T-helper 1 cell treated with Interleukin-12 subunit alpha and Interleukin-12 subunit beta and Interleukin-4 antibody, amounts not matched to agents 30 μg/mL and 1 μg/mL, for 36 hours (primary cell): ENCODE measurements at regions not wholly inside any gene's neighbourhood (a gene's known extent, or its start where the extent isn't known, plus 50 kb on each side); places are given as distances from the start of the nearest gene placed in this dataset.
"Not testable (repeated sequence)": the region's sequence is repeated elsewhere in the genome, so short reads cannot be mapped to it uniquely, and the experiment has no call there.

Experiments
- H3K27ac Mint-ChIP-seq: one replicate; pipeline ENCODE4 v1.8.0; 2021; ENCODE audit warnings: mild to moderate bottlenecking, mixed read lengths
- H3K27me3 Mint-ChIP-seq: one replicate; pipeline ENCODE4 v1.8.0; 2021; ENCODE audit warnings: low read depth, mixed read lengths
- H3K36me3 Mint-ChIP-seq: one replicate; pipeline ENCODE4 v1.8.0; 2021; ENCODE audit warnings: low read depth, mixed read lengths
- H3K4me1 Mint-ChIP-seq: one replicate; pipeline ENCODE4 v1.8.0; 2021; ENCODE audit warnings: low read depth, mixed read lengths
- H3K4me3 Mint-ChIP-seq: one replicate; pipeline ENCODE4 v1.8.0; 2021; ENCODE audit warnings: mild to moderate bottlenecking, moderate library complexity, mixed read lengths
- H3K9me3 Mint-ChIP-seq: one replicate; pipeline ENCODE4 v1.8.0; 2021; ENCODE audit warnings: mixed read lengths

GRCh38 chr12:115869604-115870003 is 407.9 kb downstream of the MED13L start:
- no peaks in the 10 kb centered on the region for H3K36me3 Mint-ChIP-seq
- H3K4me1 Mint-ChIP-seq = no peaks in the 10 kb centered on the region
- H3K4me3 Mint-ChIP-seq = no peak overlapping the region
- peaks cover 7% of the 10 kb centered on the region for H3K27me3 Mint-ChIP-seq
- H3K9me3 Mint-ChIP-seq = no peaks in the 10 kb centered on the region
- H3K27ac Mint-ChIP-seq = no peak overlapping the region

GRCh38 chr12:115868624-115869023 is 408.9 kb downstream of the MED13L start:
- no peaks in the 10 kb centered on the region for H3K4me1 Mint-ChIP-seq
- H3K9me3 Mint-ChIP-seq = no peaks in the 10 kb centered on the region
- no peaks in the 10 kb centered on the region for H3K36me3 Mint-ChIP-seq
- peaks cover 7% of the 10 kb centered on the region for H3K27me3 Mint-ChIP-seq
- H3K4me3 Mint-ChIP-seq = no peak overlapping the region
- no peak overlapping the region for H3K27ac Mint-ChIP-seq

DNA sequence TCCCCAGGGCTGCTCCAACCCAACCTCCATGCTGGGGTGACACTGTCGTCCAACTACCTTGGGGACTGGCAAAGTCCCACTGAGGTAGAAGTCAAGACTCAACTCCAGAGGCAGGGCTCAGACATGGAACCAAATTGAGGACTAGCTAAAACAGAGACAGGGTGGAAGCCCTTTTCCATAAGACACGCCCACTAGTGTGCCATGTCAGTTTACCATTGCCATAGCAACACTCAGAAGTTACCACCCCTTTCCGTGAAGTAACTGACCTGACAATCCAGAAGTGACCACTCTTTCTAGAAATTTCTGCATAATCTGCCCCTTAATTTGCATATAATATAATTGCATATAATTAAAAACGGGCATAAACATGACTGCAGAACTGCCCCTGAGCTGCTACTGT is 409.6 kb downstream of the MED13L start:
- Mint-ChIP-seq H3K27me3 (peaks cover 4% of the 10 kb centered on the region), H3K4me1 (no peaks in the 10 kb centered on the region)

GRCh38 chr12:115866909-115867525 is 410.5 kb downstream of the MED13L start:
- H3K27ac Mint-ChIP-seq = no peak overlapping the region
- no peaks in the 10 kb centered on the region for H3K36me3 Mint-ChIP-seq
- no peaks in the 10 kb centered on the region for H3K27me3 Mint-ChIP-seq
- H3K9me3 Mint-ChIP-seq = no peaks in the 10 kb centered on the region
- H3K4me3 Mint-ChIP-seq = no peak overlapping the region
- H3K4me1 Mint-ChIP-seq = no peaks in the 10 kb centered on the region

More for the DNA sequence above, 409.6 kb downstream of the MED13L start:
- Mint-ChIP-seq H3K36me3 (no peaks in the 10 kb centered on the region), H3K9me3 (no peaks in the 10 kb centered on the region), H3K27ac (no peak overlapping the region), H3K4me3 (no peak overlapping the region)

DNA sequence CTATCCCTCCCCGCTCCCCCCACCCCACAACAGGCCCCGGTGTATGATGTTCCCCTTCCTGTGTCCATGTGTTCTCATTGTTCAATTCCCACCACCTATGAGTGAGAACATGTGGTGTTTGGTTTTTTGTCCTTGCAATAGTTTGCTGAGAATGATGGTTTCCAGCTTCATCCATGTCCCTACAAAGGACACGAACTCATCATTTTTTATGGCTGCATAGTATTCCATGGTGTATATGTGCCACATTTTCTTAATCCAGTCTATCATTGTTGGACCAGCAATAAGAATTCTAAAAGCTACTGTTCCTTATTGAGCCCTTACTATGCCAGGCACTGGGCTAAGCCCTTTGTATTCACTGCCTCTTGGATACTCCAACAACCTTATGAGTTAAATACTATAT is 411.2 kb downstream of the MED13L start:
- not testable (repeated sequence) for H3K9me3 Mint-ChIP-seq, H3K27ac Mint-ChIP-seq, H3K27me3 Mint-ChIP-seq, H3K4me1 Mint-ChIP-seq, H3K4me3 Mint-ChIP-seq, H3K36me3 Mint-ChIP-seq

- H3K9me3 Mint-ChIP-seq = no peaks in the 10 kb centered on the region
- H3K27ac Mint-ChIP-seq = no peak overlapping the region
These were observed 413.1 kb downstream of the MED13L start for GRCh38 chr12:115864396-115864795.

GRCh38 chr12:115860619-115861018 is 416.9 kb downstream of the MED13L start:
- Mint-ChIP-seq H3K4me1 (no peaks in the 10 kb centered on the region), H3K4me3 (no peak overlapping the region), H3K36me3 (no peaks in the 10 kb centered on the region), H3K9me3 (no peaks in the 10 kb centered on the region), H3K27ac (no peak overlapping the region), H3K27me3 (no peaks in the 10 kb centered on the region)

More at GRCh38 chr12:115864396-115864795, 413.1 kb downstream of the MED13L start:
- Mint-ChIP-seq H3K27me3 (no peaks in the 10 kb centered on the region), H3K36me3 (no peaks in the 10 kb centered on the region), H3K4me3 (no peak overlapping the region), H3K4me1 (no peaks in the 10 kb centered on the region)

DNA sequence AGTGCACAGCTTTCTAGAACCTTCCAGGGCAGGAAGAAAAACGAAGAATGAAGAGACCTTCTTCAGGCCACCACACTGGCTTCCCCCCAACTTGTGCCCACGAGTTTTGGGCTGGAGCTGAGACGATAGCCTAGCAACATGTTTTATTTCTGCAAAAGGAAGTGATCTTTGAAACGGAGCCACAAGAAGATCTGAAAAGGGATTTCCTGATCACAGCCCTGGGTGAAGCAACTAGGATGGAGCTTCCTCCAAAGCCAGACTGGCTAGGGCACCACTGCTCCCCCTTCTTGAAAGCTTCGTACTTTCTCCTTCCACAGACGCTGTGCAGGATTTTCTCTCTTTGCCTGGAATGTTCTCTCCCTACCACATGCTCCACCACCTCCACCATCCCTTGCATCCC is 418.3 kb downstream of the MED13L start:
- H3K9me3 Mint-ChIP-seq = no peaks in the 10 kb centered on the region
- no peaks in the 10 kb centered on the region for H3K36me3 Mint-ChIP-seq
- H3K4me1 Mint-ChIP-seq = no peaks in the 10 kb centered on the region
- H3K27me3 Mint-ChIP-seq = no peaks in the 10 kb centered on the region
- H3K27ac Mint-ChIP-seq = no peak overlapping the region
- H3K4me3 Mint-ChIP-seq = no peak overlapping the region

DNA sequence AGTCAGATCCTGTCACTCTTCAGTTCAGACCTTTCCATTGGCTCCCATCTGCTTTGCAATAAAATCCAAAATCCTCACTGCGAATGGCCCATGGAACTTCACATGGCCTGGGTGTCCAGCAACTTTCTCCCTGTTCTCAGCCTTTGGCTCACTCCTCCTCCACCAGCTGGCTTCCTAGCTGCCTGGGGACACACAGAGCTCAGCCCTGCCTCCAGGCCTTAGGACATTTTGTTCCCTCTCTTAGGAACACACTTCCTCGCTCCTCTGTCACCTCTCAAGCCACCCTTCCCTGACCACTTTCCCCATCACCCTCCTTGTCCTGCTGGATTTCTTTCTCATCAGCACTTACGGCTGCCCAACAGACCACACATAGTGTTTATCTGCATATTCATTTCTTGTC is 419.6 kb downstream of the MED13L start:
- Mint-ChIP-seq H3K4me1 (no peaks in the 10 kb centered on the region), H3K27ac (no peak overlapping the region), H3K36me3 (no peaks in the 10 kb centered on the region), H3K9me3 (no peaks in the 10 kb centered on the region), H3K27me3 (no peaks in the 10 kb centered on the region), H3K4me3 (no peak overlapping the region)

DNA sequence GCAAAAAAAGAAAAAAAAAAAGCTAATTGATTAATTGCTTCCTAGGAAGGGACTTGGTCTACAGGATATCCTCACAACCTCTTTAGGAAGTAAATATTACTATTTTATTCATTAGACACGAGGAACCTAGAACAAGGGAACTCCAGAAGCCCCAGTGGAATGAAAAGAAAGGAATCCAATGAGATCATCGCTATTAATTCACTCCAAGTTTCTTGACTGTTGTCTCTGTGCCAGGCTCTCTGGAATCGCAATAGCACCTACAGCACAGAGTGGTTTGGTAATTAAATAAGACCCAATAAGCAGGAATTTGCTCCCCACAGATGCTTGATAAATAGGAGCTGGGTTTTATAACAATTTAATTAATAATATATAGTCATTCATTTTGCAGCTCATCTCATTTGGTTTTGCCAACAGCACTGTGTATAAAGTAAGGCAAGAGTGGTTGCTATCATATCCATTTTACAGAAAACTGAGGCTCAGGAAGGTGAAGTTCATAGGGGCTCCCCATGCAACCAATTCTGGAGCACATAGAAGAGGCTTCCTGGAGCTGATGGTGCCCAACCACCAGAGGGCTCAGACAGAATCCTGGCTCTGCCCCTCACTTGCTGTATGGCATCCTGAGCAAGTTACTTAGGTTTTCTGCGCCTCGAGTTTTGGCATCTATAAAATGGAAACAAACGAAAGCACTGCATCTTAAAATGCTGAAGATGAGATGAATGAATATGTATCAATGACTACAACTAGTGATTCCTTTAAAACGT is 420.2 kb downstream of the MED13L start:
- H3K27me3 Mint-ChIP-seq = no peaks in the 10 kb centered on the region
- no peak overlapping the region for H3K27ac Mint-ChIP-seq
- no peak overlapping the region for H3K4me3 Mint-ChIP-seq
- no peaks in the 10 kb centered on the region for H3K9me3 Mint-ChIP-seq
- H3K4me1 Mint-ChIP-seq = no peaks in the 10 kb centered on the region
- H3K36me3 Mint-ChIP-seq = no peaks in the 10 kb centered on the region

DNA sequence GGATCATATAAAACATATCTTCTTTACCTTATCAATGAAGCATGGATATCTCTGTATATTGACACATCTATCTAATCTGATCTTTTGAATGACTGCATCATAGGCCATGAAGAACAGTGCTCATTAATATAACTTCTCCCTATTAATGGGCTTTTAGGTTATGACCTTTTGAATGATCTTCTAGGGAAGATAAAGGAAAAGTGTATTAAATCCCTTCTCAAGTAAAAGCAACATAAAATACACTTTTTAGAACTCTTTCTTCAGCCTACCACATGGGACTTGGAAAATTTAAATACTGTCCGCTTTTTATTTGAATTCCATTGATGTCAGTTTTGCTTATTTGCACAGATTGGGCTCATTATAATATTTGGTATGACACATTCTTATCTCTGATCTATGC is 425.4 kb downstream of the MED13L start:
- H3K9me3 Mint-ChIP-seq = no peaks in the 10 kb centered on the region
- no peaks in the 10 kb centered on the region for H3K36me3 Mint-ChIP-seq
- no peak overlapping the region for H3K27ac Mint-ChIP-seq
- H3K4me1 Mint-ChIP-seq = no peaks in the 10 kb centered on the region
- H3K27me3 Mint-ChIP-seq = no peaks in the 10 kb centered on the region
- H3K4me3 Mint-ChIP-seq = no peak overlapping the region

DNA sequence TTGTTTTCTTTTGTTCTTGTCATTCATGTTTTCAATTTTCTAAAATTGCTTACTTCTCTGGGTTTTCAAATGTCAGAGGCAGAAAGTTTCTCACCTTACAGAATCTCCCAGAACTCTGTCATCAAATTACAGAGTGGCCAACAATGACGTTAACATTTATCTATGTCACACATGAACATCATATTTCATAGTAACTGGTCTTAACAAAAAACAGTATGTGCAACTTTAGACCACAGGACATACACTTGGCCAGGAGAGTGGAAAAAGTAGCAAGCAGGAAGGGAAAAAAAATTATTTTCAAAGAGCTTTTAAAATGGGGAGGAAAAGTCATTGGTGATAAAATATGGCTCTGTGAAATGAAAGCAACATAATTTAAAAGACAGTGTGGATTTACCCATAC is 426.5 kb downstream of the MED13L start:
- Mint-ChIP-seq H3K4me3 (no peak overlapping the region), H3K27me3 (no peaks in the 10 kb centered on the region), H3K27ac (no peak overlapping the region), H3K4me1 (no peaks in the 10 kb centered on the region), H3K9me3 (no peaks in the 10 kb centered on the region), H3K36me3 (no peaks in the 10 kb centered on the region)

DNA sequence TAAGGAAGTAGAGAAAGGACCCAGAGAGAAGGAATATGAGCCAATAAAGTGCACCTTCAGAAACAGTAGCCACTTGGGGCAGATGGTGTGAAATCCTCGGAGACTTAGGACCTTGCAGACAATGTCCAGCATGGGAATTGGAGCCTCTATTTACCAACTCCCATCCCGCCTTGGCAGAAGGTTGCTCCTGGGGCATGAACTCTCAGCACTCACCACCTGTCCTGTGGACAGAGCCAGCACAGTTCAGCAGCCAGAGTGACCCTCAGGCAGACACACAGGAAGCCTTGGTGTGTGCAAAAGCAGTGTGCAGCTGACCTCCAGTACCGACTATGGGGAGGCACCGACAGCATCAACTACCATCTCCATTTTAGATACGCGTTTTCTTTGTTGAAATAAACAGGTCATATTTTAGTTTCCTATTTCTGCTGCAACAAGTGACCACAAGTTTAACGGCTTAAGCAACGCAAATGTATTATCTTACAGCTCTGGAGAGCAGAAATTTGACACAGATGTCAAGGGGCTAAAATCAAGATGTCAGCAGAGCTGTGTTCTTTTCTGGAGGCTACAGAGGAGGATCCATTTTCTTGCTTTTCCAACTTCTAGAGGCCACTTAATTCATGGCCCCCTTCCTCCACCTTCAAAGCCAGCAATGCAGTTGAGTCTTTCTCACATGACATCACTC is 428.1 kb downstream of the MED13L start:
- Mint-ChIP-seq H3K9me3 (no peaks in the 10 kb centered on the region), H3K27ac (no peak overlapping the region), H3K27me3 (no peaks in the 10 kb centered on the region), H3K4me1 (no peaks in the 10 kb centered on the region), H3K36me3 (no peaks in the 10 kb centered on the region), H3K4me3 (no peak overlapping the region)

DNA sequence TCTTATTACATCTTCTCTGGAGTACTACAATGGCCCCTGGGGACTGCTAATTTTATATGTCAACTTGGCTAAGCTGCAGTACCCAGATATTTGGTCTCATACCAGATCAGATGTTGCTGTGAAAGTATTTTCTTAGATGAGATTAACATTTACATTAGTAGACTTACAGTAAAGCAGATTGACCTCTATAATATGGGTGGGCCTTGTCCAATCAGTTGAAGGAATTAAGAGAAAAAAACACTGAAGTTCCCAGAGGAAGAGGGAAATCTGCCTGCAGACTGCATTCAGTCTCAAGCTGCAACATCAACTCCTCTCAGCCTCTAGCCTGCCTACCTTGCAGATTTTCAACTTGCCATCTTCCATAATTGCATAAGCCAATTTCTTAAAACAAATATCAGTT is 430.1 kb downstream of the MED13L start:
- Mint-ChIP-seq H3K27me3 (no peaks in the 10 kb centered on the region), H3K36me3 (no peaks in the 10 kb centered on the region), H3K27ac (no peak overlapping the region), H3K9me3 (no peaks in the 10 kb centered on the region), H3K4me1 (no peaks in the 10 kb centered on the region), H3K4me3 (no peak overlapping the region)

- H3K36me3 Mint-ChIP-seq = no peaks in the 10 kb centered on the region
- no peaks in the 10 kb centered on the region for H3K4me1 Mint-ChIP-seq
- no peak overlapping the region for H3K27ac Mint-ChIP-seq
- H3K4me3 Mint-ChIP-seq = no peak overlapping the region
- no peaks in the 10 kb centered on the region for H3K9me3 Mint-ChIP-seq
- no peaks in the 10 kb centered on the region for H3K27me3 Mint-ChIP-seq
These were observed 431.0 kb downstream of the MED13L start for GRCh38 chr12:115846516-115846915.
